Stimulated activated CD4-positive, alpha-beta T cell treated with anti-CD3 and anti-CD28 coated beads, Interleukin-12 subunit alpha, Interleukin-12 subunit beta, amount 100 ng/mL, for 48 hours (primary cell): ENCODE measurements at regions not wholly inside any gene's neighbourhood (a gene's known extent, or its start where the extent isn't known, plus 50 kb on each side); places are given as distances from the start of the nearest gene placed in this dataset.

Experiments used
- DNase-seq, 3 donors: peaks; one replicate each; pipeline ENCODE4 v3.0.0-alpha.2; 2020; ENCODE audit warnings: low read depth in 2 of 3, low spot score in 1 of 3

- DNase-seq = no peak
These were observed 74.2 kb upstream of the ZPBP start for GRCh38 chr7:50166997-50167965.

- no peak for DNase-seq
These were observed 71.6 kb upstream of the ZPBP start for GRCh38 chr7:50164559-50165170.

GRCh38 chr7:50160206-50160605, 67.2 kb upstream of the ZPBP start:
- no peak for DNase-seq

- no peak for DNase-seq
These were observed 66.1 kb upstream of the ZPBP start for GRCh38 chr7:50159154-50159553.

- DNase-seq = no peak
These were observed 63.7 kb upstream of the ZPBP start for GRCh38 chr7:50156706-50157105.

- no peak for DNase-seq
These were observed 63.1 kb upstream of the ZPBP start for GRCh38 chr7:50156163-50156562.

GRCh38 chr7:50155755-50156154, 62.7 kb upstream of the ZPBP start:
- no peak for DNase-seq

GRCh38 chr7:50153995-50154394, 60.9 kb upstream of the ZPBP start:
- DNase-seq = no peak

GRCh38 chr7:50153148-50153547, 60.1 kb upstream of the ZPBP start:
- no peak for DNase-seq

- DNase-seq = no peak
These were observed 59.4 kb upstream of the ZPBP start for GRCh38 chr7:50152486-50152885.

- no peak for DNase-seq
These were observed 58.6 kb upstream of the ZPBP start for GRCh38 chr7:50151661-50152060.

GRCh38 chr7:50151001-50151400, 58.0 kb upstream of the ZPBP start:
- no peak for DNase-seq

- no peak for DNase-seq
These were observed 56.3 kb upstream of the ZPBP start for GRCh38 chr7:50149369-50149768.

- DNase-seq = no peak
These were observed 55.1 kb upstream of the ZPBP start for GRCh38 chr7:50147951-50148808.

- DNase-seq = no peak
These were observed 53.6 kb upstream of the ZPBP start for GRCh38 chr7:50146692-50147091.

- no peak for DNase-seq
These were observed 52.8 kb upstream of the ZPBP start for GRCh38 chr7:50145801-50146338.

GRCh38 chr7:50145226-50145625, 52.2 kb upstream of the ZPBP start:
- DNase-seq = no peak
